ENCODE measurements at regions not wholly inside any gene's neighbourhood (a gene's known extent, or its start where the extent isn't known, plus 50 kb on each side); places are given as distances from the start of the nearest gene placed in this dataset.

DNA sequence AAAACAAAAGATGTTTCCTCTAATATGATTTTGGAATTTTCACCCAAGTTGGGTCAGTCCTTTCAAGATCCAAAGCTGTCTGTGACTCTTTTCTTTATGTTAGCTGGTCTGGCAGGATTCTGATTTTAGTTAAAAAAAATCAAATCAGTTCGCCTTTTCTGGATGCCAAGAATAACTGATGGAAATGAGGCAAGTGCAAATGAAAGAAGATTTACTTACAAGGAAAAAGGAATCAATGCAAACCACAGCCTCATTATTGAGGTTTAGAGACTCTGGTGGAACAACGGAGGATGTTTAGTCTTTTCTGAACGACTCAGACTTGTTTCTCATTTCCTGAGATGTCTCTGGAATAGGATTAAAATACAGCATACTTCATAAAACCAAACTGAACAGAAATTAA, 117.0 kb upstream of the DYRK2 start:
- H3K27ac Mint-ChIP-seq, result no peak overlapping the region
- Histone ChIP-seq H3K27me3 (ENCODE audit: control insufficient read depth, insufficient read depth, low read length, poor library complexity, severe bottlenecking) (no peaks in the 10 kb centered on the region), H3K36me3 (ENCODE audit: control insufficient read depth, insufficient read depth, low read length) (no peaks in the 10 kb centered on the region), H3K4me3 (ENCODE audit: low read length) (no peak overlapping the region), H3K4me1 (ENCODE audit: control insufficient read depth, insufficient read depth, low read length) (no peaks in the 10 kb centered on the region), H3K9me3 (ENCODE audit: control insufficient read depth, low read length) (no peaks in the 10 kb centered on the region), H3K27ac (ENCODE audit: low read depth, low read length) (no peak overlapping the region), H3K9ac (ENCODE audit: extremely low read depth, low read length, poor library complexity, severe bottlenecking) (no peak overlapping the region)
- H3K9me3 Mint-ChIP-seq, result no peaks in the 10 kb centered on the region
- 71 to 92% methylated on average over 1 to 3 of the region's 3 CpGs for WGBS, 2 experiments (ENCODE audit: insufficient coverage in 1 of 2, insufficient read length in 1 of 2)
- peaks cover 2% of the 10 kb centered on the region for H3K4me1 Mint-ChIP-seq
- H3K27me3 Mint-ChIP-seq (ENCODE audit: insufficient read depth), result no peaks in the 10 kb centered on the region
- TF ChIP-seq, protein P1, sequence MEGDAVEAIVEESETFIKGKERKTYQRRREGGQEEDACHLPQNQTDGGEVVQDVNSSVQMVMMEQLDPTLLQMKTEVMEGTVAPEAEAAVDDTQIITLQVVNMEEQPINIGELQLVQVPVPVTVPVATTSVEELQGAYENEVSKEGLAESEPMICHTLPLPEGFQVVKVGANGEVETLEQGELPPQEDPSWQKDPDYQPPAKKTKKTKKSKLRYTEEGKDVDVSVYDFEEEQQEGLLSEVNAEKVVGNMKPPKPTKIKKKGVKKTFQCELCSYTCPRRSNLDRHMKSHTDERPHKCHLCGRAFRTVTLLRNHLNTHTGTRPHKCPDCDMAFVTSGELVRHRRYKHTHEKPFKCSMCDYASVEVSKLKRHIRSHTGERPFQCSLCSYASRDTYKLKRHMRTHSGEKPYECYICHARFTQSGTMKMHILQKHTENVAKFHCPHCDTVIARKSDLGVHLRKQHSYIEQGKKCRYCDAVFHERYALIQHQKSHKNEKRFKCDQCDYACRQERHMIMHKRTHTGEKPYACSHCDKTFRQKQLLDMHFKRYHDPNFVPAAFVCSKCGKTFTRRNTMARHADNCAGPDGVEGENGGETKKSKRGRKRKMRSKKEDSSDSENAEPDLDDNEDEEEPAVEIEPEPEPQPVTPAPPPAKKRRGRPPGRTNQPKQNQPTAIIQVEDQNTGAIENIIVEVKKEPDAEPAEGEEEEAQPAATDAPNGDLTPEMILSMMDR (conservative IDR thresholded peaks at IDR 0.05), result no peak
- no peaks in the 10 kb centered on the region for H3K36me3 Mint-ChIP-seq (ENCODE audit: low read depth)
- no peak overlapping the region for H3K4me3 Mint-ChIP-seq
- no peak for DNase-seq

DNA sequence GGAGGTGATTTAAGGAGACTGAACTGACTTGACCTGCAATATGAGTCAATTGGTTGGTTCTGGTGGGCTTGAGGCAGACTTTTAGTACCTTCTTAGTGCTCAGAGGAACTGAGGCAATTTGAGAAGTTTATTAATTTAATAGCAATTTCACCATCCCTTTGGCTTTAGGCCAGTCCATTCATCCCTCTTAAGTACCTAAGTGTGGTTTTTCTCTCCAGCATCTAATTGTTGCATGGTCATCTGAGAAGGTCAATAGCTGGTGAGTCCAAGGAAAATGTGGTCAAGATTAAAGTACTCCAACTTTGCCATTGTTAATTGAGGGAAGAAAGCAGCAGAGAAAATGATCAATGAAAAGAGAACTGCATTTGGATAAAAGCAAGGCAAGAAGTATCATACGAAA, 115.4 kb upstream of the DYRK2 start:
- no peaks in the 10 kb centered on the region for H3K27me3 Mint-ChIP-seq (ENCODE audit: insufficient read depth)
- H3K4me3 ChIP-seq (ENCODE audit: low read length), result no peak overlapping the region
- WGBS, 2 experiments (ENCODE audit: insufficient coverage in 1 of 2, insufficient read length in 1 of 2), result 100% methylated on average over 1 of the region's 1 CpG; no CpG with 5 or more reads in 1 of the 2 experiments

DNA sequence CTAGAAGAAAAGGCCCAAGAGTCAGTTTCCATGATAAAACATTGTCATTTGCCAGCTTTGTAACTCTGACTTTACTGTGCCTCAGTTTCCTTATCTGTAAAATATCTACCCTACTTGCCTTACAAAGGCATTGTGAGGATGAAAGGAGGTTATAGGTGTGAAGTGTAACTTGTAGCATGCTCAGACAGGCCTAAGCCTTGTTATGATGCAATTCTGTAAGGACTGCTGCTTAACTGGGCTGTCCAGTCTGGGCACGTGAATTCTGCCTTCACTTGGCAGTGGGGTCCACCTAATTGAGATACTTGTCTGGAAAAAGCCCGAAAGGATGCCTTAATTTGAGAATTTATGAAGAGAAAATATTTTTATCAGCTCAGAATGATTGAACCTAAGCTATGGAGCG, 114.5 kb upstream of the DYRK2 start:
- Mint-ChIP-seq H3K4me1 (no peaks in the 10 kb centered on the region), H3K27me3 (ENCODE audit: insufficient read depth) (peaks cover under 1% of the 10 kb centered on the region), H3K9me3 (no peaks in the 10 kb centered on the region), H3K36me3 (ENCODE audit: low read depth) (no peaks in the 10 kb centered on the region), H3K27ac (no peak overlapping the region), H3K4me3 (no peak overlapping the region)
- no peak for DNase-seq
- no peaks in the 10 kb centered on the region for H3K9me3 ChIP-seq (ENCODE audit: control insufficient read depth, low read length)
- H3K9ac ChIP-seq (ENCODE audit: extremely low read depth, low read length, poor library complexity, severe bottlenecking), result no peak overlapping the region
- H3K36me3 ChIP-seq (ENCODE audit: control insufficient read depth, insufficient read depth, low read length), result no peaks in the 10 kb centered on the region
- TF ChIP-seq, protein P1 (conservative IDR thresholded peaks at IDR 0.05), result no peak
- no peak overlapping the region for H3K27ac ChIP-seq (ENCODE audit: low read depth, low read length)
- H3K4me1 ChIP-seq (ENCODE audit: control insufficient read depth, insufficient read depth, low read length), result no peaks in the 10 kb centered on the region
- H3K27me3 ChIP-seq (ENCODE audit: control insufficient read depth, insufficient read depth, low read length, poor library complexity, severe bottlenecking), result no peaks in the 10 kb centered on the region
- 93 to 95% methylated on average over 2 to 3 of the region's 3 CpGs for WGBS, 2 experiments (ENCODE audit: insufficient coverage in 1 of 2, insufficient read length in 1 of 2)
- no peak overlapping the region for H3K4me3 ChIP-seq (ENCODE audit: low read length)

More for the DNA sequence above, 115.4 kb upstream of the DYRK2 start:
- Mint-ChIP-seq H3K27ac (no peak overlapping the region), H3K4me1 (no peaks in the 10 kb centered on the region), H3K4me3 (no peak overlapping the region), H3K36me3 (ENCODE audit: low read depth) (no peaks in the 10 kb centered on the region), H3K9me3 (no peaks in the 10 kb centered on the region)
- no peak overlapping the region for H3K9ac ChIP-seq (ENCODE audit: extremely low read depth, low read length, poor library complexity, severe bottlenecking)
- H3K4me1 ChIP-seq (ENCODE audit: control insufficient read depth, insufficient read depth, low read length), result no peaks in the 10 kb centered on the region
- DNase-seq, result no peak
- no peak overlapping the region for H3K27ac ChIP-seq (ENCODE audit: low read depth, low read length)
- TF ChIP-seq, protein P1 (conservative IDR thresholded peaks at IDR 0.05), result no peak
- no peaks in the 10 kb centered on the region for H3K27me3 ChIP-seq (ENCODE audit: control insufficient read depth, insufficient read depth, low read length, poor library complexity, severe bottlenecking)
- H3K9me3 ChIP-seq (ENCODE audit: control insufficient read depth, low read length), result no peaks in the 10 kb centered on the region
- H3K36me3 ChIP-seq (ENCODE audit: control insufficient read depth, insufficient read depth, low read length), result no peaks in the 10 kb centered on the region

Data from endodermal cell (in vitro differentiated cells).